ENCODE measurements at regions not wholly inside any gene's neighbourhood (a gene's known extent, or its start where the extent isn't known, plus 50 kb on each side); places are given as distances from the start of the nearest gene placed in this dataset.

DNA sequence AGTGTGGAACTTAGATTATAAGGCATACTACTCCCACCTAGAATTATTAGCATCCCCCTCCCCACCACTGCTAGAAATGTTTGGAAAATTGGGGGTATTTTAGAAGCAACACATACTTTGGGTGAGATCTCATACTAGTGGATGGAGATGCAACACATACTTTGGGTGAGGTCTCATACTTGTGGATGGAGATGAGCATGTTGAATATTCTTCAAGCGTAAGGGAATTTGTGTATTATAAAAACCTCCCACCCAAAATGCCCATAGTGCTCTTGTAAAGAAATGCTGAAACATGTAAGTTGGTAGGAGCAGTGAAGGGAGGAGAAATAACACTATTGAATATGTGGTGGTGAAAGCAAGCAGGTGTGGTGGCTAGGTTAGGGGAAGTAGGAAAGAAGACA is 124.0 kb upstream of the EPHA3 start:
- Histone ChIP-seq H3K36me3 (ENCODE audit: control insufficient read depth, insufficient read depth, low read length) (no peaks in the 10 kb centered on the region), H3K27ac (ENCODE audit: insufficient read depth, low read depth, low read length, poor library complexity, severe bottlenecking) (no peak overlapping the region), H3K4me1 (ENCODE audit: control insufficient read depth, insufficient read depth, low read length) (no peaks in the 10 kb centered on the region), H3K27me3 (ENCODE audit: control insufficient read depth, insufficient read depth, low read length, poor library complexity, severe bottlenecking) (no peaks in the 10 kb centered on the region), H3K4me3 (ENCODE audit: insufficient read depth, low read depth, low read length) (no peak overlapping the region), H3K9me3 (ENCODE audit: control insufficient read depth, low read length) (no peaks in the 10 kb centered on the region)
- WGBS, 2 experiments = 100% methylated on average over 1 of the region's 1 CpG; no CpG with 5 or more reads in 1 of the 2 experiments

DNA sequence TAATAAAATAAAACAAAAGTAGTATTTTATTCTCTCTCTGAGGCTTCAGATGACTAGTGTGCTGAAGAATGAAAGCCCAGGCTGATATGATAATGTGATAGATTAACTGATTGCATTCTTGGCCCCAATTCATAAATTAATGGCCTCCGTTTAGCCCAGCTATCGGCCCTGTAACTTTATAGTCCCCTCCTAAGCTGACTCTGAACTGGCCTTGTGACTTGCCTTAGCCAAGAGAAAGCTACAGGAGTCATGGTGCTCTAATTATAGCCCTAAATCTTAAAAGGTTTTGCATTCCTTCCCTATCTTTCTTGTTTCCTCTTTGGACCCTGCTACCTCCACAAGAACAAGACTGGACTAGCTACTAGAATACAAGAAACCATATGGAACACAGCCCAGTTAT is 123.2 kb upstream of the EPHA3 start:
- no peak overlapping the region for H3K27ac ChIP-seq (ENCODE audit: insufficient read depth, low read depth, low read length, poor library complexity, severe bottlenecking)

DNA sequence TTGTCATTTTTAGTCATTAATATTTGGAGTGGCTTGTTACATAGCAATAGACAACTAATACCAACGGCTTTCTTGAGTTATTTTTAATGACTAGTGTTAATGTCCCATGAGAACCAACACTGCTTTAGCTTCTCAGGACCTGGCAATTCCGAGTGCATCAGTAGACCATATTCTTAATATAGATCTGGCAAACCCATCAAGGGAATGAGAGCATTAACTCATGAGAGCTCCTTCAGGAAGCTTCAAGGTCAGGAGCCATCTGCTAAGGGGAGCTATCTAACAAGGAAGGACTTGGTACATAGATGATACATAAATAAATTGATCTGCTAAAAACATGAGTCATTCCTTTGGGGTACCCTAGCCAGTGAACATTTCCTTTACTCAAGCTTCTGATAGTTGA is 122.6 kb upstream of the EPHA3 start:
- H3K4me3 ChIP-seq (ENCODE audit: insufficient read depth, low read depth, low read length) = no peak overlapping the region
- H3K36me3 ChIP-seq (ENCODE audit: control insufficient read depth, insufficient read depth, low read length) = no peaks in the 10 kb centered on the region
- H3K4me1 ChIP-seq (ENCODE audit: control insufficient read depth, insufficient read depth, low read length) = no peaks in the 10 kb centered on the region
- H3K9me3 ChIP-seq (ENCODE audit: control insufficient read depth, low read length) = no peaks in the 10 kb centered on the region
- no peaks in the 10 kb centered on the region for H3K27me3 ChIP-seq (ENCODE audit: control insufficient read depth, insufficient read depth, low read length, poor library complexity, severe bottlenecking)
- H3K27ac ChIP-seq (ENCODE audit: insufficient read depth, low read depth, low read length, poor library complexity, severe bottlenecking) = no peak overlapping the region
- 87 to 94% methylated on average over 2 of the region's 2 CpGs for WGBS, 2 experiments

More for the DNA sequence above, 123.2 kb upstream of the EPHA3 start:
- WGBS, 2 experiments = 96 to 98% methylated on average over 2 of the region's 2 CpGs
- no peak overlapping the region for H3K4me3 ChIP-seq (ENCODE audit: insufficient read depth, low read depth, low read length)
- no peaks in the 10 kb centered on the region for H3K36me3 ChIP-seq (ENCODE audit: control insufficient read depth, insufficient read depth, low read length)
- no peaks in the 10 kb centered on the region for H3K4me1 ChIP-seq (ENCODE audit: control insufficient read depth, insufficient read depth, low read length)
- H3K9me3 ChIP-seq (ENCODE audit: control insufficient read depth, low read length) = no peaks in the 10 kb centered on the region
- H3K27me3 ChIP-seq (ENCODE audit: control insufficient read depth, insufficient read depth, low read length, poor library complexity, severe bottlenecking) = no peaks in the 10 kb centered on the region

DNA sequence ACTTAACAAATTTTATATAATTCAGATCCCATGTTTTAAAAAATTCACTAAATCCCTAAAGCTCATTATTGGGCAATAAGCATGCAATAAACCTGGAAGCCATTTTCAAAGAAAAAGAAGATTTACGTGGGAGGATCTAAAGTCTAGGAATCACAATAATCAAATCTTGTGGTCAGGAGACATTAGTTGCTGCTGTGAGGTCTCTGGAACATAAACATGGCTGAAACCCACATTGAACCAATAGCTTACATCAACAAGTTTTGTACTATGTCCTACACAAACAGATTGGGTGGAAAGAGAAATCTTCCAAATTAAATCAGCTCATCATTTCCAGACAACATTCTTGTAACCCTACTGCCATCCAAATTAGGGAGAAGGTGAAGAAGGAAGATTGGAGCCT is 121.9 kb upstream of the EPHA3 start:
- Histone ChIP-seq H3K9me3 (ENCODE audit: control insufficient read depth, low read length) (no peaks in the 10 kb centered on the region), H3K36me3 (ENCODE audit: control insufficient read depth, insufficient read depth, low read length) (no peaks in the 10 kb centered on the region), H3K27ac (ENCODE audit: insufficient read depth, low read depth, low read length, poor library complexity, severe bottlenecking) (no peak overlapping the region), H3K27me3 (ENCODE audit: control insufficient read depth, insufficient read depth, low read length, poor library complexity, severe bottlenecking) (no peaks in the 10 kb centered on the region), H3K4me3 (ENCODE audit: insufficient read depth, low read depth, low read length) (no peak overlapping the region), H3K4me1 (ENCODE audit: control insufficient read depth, insufficient read depth, low read length) (no peaks in the 10 kb centered on the region)
- 92 to 100% methylated on average over 1 of the region's 1 CpG for WGBS, 2 experiments

DNA sequence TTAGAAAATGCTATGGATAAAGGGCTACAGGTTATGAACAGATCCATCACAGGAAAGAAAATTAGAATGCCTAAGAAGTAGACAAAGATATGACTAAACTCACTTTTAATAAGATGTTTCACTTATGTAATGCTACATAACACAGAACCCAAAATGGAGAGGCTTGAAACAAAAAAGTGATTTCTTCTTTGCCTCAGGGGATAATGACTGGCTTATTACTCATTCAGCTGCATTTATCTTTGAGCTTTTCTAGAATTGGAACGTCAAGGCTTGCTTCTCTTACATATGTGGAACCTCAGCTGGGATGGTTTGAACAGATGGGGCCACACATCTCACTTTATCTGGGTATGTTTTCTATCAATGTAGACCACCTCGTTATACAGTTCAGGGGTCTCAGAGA is 120.6 kb upstream of the EPHA3 start:
- Histone ChIP-seq H3K9me3 (ENCODE audit: control insufficient read depth, low read length) (no peaks in the 10 kb centered on the region), H3K27ac (ENCODE audit: insufficient read depth, low read depth, low read length, poor library complexity, severe bottlenecking) (no peak overlapping the region), H3K27me3 (ENCODE audit: control insufficient read depth, insufficient read depth, low read length, poor library complexity, severe bottlenecking) (no peaks in the 10 kb centered on the region), H3K36me3 (ENCODE audit: control insufficient read depth, insufficient read depth, low read length) (no peaks in the 10 kb centered on the region), H3K4me1 (ENCODE audit: control insufficient read depth, insufficient read depth, low read length) (no peaks in the 10 kb centered on the region), H3K4me3 (ENCODE audit: insufficient read depth, low read depth, low read length) (no peak overlapping the region)
- WGBS, 2 experiments = 81 to 83% methylated on average over 2 of the region's 2 CpGs

DNA sequence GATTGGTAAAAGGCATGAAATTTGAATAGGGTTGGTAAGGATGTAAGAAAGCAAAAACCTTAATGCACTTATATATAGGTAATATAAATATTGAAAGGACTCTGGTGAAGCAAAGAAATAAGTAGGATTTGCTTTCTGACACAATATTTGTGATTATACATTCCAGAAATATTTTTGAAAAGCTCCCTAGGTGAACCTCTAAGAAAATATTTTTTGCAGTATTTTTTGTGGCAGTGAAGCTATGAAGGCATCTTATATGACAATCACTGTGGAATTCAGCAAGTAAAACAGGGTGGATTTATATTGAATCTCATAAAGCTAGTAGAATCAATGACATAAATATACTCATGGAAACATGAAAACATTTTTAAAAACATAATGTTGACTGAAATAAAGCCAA is 119.6 kb upstream of the EPHA3 start:
- Histone ChIP-seq H3K9me3 (ENCODE audit: control insufficient read depth, low read length) (no peaks in the 10 kb centered on the region), H3K27me3 (ENCODE audit: control insufficient read depth, insufficient read depth, low read length, poor library complexity, severe bottlenecking) (no peaks in the 10 kb centered on the region), H3K27ac (ENCODE audit: insufficient read depth, low read depth, low read length, poor library complexity, severe bottlenecking) (no peak overlapping the region)

DNA sequence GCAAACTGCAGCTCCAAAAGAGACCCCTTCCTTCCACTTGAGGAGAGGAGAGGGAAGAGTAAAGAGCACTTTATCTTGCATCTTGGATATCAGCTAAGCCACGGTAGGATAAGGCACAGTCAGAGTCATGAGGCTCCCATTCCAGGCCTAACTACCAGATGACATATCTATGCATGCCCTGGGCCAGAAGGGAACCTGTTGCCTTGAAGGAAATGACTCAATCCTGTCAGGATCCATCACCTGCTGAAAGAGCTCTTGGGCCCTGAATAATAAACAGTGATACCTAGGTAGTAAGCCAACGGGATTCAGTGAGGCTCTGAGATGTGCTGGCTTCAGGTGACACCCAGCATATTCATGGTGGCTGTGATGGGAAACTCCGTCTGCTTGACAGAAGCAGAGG is 118.5 kb upstream of the EPHA3 start:
- H3K27me3 ChIP-seq (ENCODE audit: control insufficient read depth, insufficient read depth, low read length, poor library complexity, severe bottlenecking) = no peaks in the 10 kb centered on the region
- 88 to 98% methylated on average over 3 of the region's 3 CpGs for WGBS, 2 experiments
- H3K4me3 ChIP-seq (ENCODE audit: insufficient read depth, low read depth, low read length) = no peak overlapping the region
- H3K4me1 ChIP-seq (ENCODE audit: control insufficient read depth, insufficient read depth, low read length) = no peaks in the 10 kb centered on the region
- no peak overlapping the region for H3K27ac ChIP-seq (ENCODE audit: insufficient read depth, low read depth, low read length, poor library complexity, severe bottlenecking)
- no peaks in the 10 kb centered on the region for H3K36me3 ChIP-seq (ENCODE audit: control insufficient read depth, insufficient read depth, low read length)
- no peaks in the 10 kb centered on the region for H3K9me3 ChIP-seq (ENCODE audit: control insufficient read depth, low read length)

More for the DNA sequence above, 119.6 kb upstream of the EPHA3 start:
- Histone ChIP-seq H3K4me3 (ENCODE audit: insufficient read depth, low read depth, low read length) (no peak overlapping the region), H3K36me3 (ENCODE audit: control insufficient read depth, insufficient read depth, low read length) (no peaks in the 10 kb centered on the region), H3K4me1 (ENCODE audit: control insufficient read depth, insufficient read depth, low read length) (no peaks in the 10 kb centered on the region)

DNA sequence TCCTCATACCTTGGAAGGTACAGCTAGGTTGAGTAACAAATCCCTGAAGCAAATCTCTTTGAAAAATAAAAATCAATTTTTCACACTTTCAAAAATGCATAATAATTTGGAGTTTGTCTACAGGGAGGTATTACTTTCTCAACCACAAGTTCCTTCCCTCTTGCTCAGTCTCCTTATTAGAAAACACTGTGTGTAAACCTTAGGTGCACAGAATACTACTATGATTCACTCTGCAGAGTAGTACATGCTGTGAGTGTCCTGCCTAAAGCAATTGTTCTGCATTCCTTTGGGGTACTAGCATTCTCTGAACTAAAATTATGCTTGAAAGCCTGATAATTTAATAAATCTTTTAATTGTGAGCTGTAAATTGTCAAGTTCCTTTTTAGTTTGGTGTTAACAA is 115.9 kb upstream of the EPHA3 start:
- H3K9me3 ChIP-seq (ENCODE audit: control insufficient read depth, low read length) = no peaks in the 10 kb centered on the region
- H3K4me1 ChIP-seq (ENCODE audit: control insufficient read depth, insufficient read depth, low read length) = no peaks in the 10 kb centered on the region

DNA sequence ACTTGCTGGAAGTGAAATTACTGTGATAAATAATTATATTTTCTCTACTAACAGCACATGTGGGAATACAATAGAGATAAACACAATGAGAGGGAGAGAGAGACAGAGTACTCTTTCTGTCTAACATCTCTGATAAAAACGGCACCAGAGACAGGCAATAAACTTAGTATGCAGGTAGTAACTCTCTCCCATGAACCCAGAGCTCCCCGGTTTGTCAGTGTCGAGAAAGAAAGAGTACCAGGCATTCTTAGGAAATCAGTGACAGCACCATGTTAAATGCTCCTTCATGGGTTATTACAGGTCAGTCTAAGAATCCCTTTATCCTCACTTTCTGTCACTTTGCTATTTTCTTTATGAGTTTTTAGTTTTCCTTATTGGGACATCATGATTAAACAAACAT is 110.7 kb upstream of the EPHA3 start:
- no peaks in the 10 kb centered on the region for H3K27me3 ChIP-seq (ENCODE audit: control insufficient read depth, insufficient read depth, low read length, poor library complexity, severe bottlenecking)
- H3K4me3 ChIP-seq (ENCODE audit: insufficient read depth, low read depth, low read length) = no peak overlapping the region
- H3K36me3 ChIP-seq (ENCODE audit: control insufficient read depth, insufficient read depth, low read length) = no peaks in the 10 kb centered on the region
- H3K4me1 ChIP-seq (ENCODE audit: control insufficient read depth, insufficient read depth, low read length) = no peaks in the 10 kb centered on the region
- H3K9me3 ChIP-seq (ENCODE audit: control insufficient read depth, low read length) = no peaks in the 10 kb centered on the region
- H3K27ac ChIP-seq (ENCODE audit: insufficient read depth, low read depth, low read length, poor library complexity, severe bottlenecking) = no peak overlapping the region
- WGBS, 2 experiments = 82 to 87% methylated on average over 3 of the region's 3 CpGs

More for the DNA sequence above, 115.9 kb upstream of the EPHA3 start:
- Histone ChIP-seq H3K27me3 (ENCODE audit: control insufficient read depth, insufficient read depth, low read length, poor library complexity, severe bottlenecking) (no peaks in the 10 kb centered on the region), H3K27ac (ENCODE audit: insufficient read depth, low read depth, low read length, poor library complexity, severe bottlenecking) (no peak overlapping the region), H3K36me3 (ENCODE audit: control insufficient read depth, insufficient read depth, low read length) (no peaks in the 10 kb centered on the region), H3K4me3 (ENCODE audit: insufficient read depth, low read depth, low read length) (no peak overlapping the region)

DNA sequence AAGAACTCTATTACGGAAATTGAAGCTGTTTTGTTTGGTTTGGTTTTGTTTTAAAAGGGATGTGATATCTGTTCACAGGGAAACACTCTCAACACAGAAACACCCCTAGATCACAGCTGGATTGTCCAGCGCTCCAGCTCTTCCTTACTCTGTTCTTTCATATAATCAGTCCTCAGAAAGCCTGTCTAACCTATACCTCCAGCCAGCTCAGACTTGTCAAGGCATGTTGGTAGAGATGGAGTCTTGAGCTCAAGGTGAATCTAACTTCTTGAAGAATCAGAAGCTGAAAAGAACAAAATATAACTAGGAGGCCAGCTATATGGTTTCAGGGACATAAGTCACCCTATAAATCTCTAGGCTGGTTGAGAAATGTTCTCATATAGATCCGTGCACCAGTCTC is 110.2 kb upstream of the EPHA3 start:
- H3K27ac ChIP-seq (ENCODE audit: insufficient read depth, low read depth, low read length, poor library complexity, severe bottlenecking) = no peak overlapping the region
- WGBS, 2 experiments = 96 to 97% methylated on average over 2 to 3 of the region's 3 CpGs

DNA sequence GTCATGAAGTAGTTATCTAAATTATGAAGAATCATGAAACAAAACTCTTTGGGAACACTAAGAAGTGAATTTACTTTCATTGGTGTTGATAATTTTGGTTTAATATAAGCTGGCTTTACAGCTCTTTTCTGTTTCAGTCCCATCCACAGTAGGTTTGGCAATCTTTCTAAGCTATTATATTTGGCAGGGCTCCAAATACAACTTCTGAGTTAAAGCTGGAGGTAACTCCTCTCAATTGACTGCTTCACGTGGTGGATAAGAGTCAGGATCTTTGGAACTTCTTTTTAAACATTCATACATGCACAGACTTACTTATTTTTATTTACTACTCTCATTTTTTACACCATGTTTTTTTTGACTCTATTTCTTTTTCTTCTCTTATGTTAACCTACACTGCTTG is 106.5 kb upstream of the EPHA3 start:
- Histone ChIP-seq H3K27ac (ENCODE audit: insufficient read depth, low read depth, low read length, poor library complexity, severe bottlenecking) (no peak overlapping the region), H3K36me3 (ENCODE audit: control insufficient read depth, insufficient read depth, low read length) (no peaks in the 10 kb centered on the region), H3K4me1 (ENCODE audit: control insufficient read depth, insufficient read depth, low read length) (no peaks in the 10 kb centered on the region), H3K27me3 (ENCODE audit: control insufficient read depth, insufficient read depth, low read length, poor library complexity, severe bottlenecking) (no peaks in the 10 kb centered on the region), H3K4me3 (ENCODE audit: insufficient read depth, low read depth, low read length) (no peak overlapping the region), H3K9me3 (ENCODE audit: control insufficient read depth, low read length) (no peaks in the 10 kb centered on the region)
- whole genome bisulfite sequencing, 2 experiments = 77 to 100% methylated on average over 1 of the region's 1 CpG

More for the DNA sequence above, 110.2 kb upstream of the EPHA3 start:
- Histone ChIP-seq H3K27me3 (ENCODE audit: control insufficient read depth, insufficient read depth, low read length, poor library complexity, severe bottlenecking) (no peaks in the 10 kb centered on the region), H3K4me1 (ENCODE audit: control insufficient read depth, insufficient read depth, low read length) (no peaks in the 10 kb centered on the region), H3K9me3 (ENCODE audit: control insufficient read depth, low read length) (no peaks in the 10 kb centered on the region), H3K4me3 (ENCODE audit: insufficient read depth, low read depth, low read length) (no peak overlapping the region), H3K36me3 (ENCODE audit: control insufficient read depth, insufficient read depth, low read length) (no peaks in the 10 kb centered on the region)

Measured in ectodermal cell (in vitro differentiated cells).